Sciatic nerve (tissue), 2 donors: ENCODE measurements at regions not wholly inside any gene's neighbourhood (a gene's known extent, or its start where the extent isn't known, plus 50 kb on each side); places are given as distances from the start of the nearest gene placed in this dataset.

ENCODE experiments used
- ATAC-seq: fragments of 200-7000 bp; cut with Tn5 transposase; one replicate; pipeline ENCODE4 v1.9.1; 2020; ENCODE audit warnings: mild to moderate bottlenecking, moderate library complexity
- DNase-seq: peaks from one replicate; pipeline ENCODE4 v3.0.0-alpha.2; 2020; ENCODE audit warnings: low spot score
- intact Hi-C: fragments of 100-400 bp; cut with DNase I; formaldehyde crosslinking; loops from one replicate; pipeline ENCODE4 v1.14.2; 2022
- donor health status: DM: no; HTN: no; CAD: no.
- donor health status: DM: no; HTN: no; CAD: no.

DNA sequence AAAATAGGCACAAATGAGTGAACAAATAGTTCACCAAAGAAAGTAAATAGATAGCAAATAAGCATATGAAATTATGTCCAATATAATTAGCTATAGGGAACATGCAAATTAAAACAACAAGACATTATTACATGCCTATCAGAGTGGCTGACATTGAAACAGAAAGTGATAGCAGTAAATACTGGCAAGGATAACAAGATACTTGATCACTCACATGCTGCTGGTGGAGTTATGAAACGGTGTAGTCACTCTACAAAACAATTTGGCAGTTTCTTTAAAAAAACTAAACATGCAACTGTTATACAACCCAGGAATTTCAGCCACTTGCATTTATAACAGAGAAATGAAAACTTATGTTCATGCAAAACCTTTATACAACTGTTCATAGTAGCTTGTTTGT, 439.2 kb upstream of the ACVR2A start:
- ATAC-seq (no peak), DNase-seq (no peak)
- intact Hi-C loops = no loop called here

DNA sequence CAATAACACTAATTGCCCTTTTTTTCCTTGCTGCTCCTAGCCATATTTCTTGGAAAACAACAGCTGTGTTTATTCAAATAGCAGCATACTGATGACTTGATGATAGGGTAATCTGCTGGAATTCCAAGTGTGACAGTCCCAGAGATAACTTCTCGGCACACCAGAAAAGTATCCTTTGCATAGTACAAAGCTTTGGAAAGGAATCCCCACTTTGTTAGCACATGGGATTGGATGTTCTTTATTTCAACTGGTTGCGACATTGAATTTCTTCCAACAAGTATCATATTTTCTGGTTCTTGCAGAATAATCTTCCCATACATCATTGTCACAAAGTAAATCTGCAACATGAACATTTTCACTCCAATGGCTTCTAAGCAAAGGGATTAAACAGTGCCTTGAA, 445.8 kb upstream of the ACVR2A start:
- no peak for ATAC-seq
- intact Hi-C loops = no loop called here
- no peak for DNase-seq

DNA sequence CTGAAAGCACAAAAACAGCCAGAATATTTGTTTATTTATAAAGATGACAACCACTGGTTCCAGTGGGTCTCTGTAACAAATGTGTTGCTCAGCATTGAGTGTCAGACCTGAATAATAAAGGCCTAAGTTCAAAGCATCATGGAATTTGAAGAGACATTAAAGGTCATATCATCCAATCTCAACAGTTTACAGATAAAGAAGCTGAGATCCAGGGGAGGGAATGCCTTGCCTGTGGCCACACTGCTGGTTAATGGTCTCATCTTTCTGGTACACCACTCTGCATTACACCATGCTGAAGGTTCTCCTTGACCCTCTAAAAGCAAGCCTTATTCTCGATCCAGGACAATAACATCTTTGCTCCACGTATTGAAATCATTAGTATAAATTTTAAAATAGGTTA, 446.5 kb upstream of the ACVR2A start:
- intact Hi-C loops = no loop called here
- no peak for ATAC-seq

DNA sequence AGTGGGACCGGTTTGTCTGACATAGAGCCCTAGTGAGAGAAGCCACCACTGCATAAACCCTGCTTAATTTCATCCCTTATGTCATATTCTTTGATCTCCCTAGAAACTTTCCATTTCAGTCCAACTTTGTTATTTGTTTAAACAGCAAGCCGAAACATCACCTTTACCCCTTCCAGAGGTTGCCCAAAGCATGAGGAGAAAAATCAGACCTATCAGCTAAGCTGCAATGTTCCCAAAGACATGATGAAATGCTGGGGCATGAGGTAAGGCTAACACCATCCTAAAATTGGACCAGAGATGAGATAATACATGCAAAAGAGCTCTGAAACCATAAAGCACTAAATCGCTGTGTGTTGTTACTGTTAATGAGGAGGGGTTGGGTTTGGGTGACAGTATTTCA, 447.9 kb upstream of the ACVR2A start:
- intact Hi-C loops = no loop called here
- no peak for ATAC-seq
- DNase-seq = no peak

More for the DNA sequence above, 446.5 kb upstream of the ACVR2A start:
- no peak for DNase-seq

DNA sequence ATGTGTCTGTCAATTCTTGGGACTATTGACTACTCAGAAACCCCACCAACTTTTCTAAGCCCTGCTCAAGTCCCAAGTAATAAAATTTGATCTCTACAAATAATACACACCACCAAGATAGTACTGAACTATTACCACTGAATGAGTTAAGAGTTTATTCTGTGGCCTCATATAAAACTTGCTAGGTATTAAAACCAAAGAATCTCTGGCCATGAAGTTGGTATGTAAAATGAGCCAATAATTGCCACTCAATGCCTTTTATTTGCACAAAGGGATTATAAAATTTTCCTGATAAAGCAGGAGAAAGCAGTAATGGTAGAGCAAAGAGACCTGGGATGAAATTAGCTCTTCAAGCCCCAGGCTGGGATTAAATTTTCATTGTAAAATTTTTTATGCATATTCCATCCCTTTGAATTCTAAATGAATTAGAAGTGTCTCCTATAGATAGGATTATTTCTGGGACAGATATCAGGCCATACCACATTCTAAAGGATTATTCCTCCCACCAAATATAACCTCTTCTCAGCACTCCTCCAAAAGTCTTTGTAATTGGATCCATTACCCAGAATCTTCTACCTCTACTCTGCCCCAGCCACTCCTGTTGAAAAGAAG, 450.5 kb upstream of the ACVR2A start:
- no peak for DNase-seq
- ATAC-seq = no peak
- intact Hi-C loops = no loop called here

DNA sequence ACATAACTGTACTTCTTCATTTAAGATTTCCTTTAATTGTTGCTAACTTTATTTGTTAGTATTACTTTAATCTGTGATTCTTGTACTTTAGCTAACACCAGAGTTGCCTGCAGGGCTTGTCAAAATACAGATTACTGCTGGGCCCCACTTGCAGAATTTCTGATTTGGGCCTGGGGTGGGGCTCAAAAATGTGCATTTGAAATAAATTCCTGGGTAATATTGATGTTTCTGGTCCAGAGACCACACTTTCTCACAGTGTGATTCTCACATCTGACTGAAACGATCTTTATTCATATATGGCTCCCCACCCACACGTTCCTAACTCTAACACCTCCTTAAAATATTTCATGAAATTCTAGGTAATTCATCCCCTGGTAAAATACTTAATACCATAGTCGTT, 452.6 kb upstream of the ACVR2A start:
- intact Hi-C loops = no loop called here
- no peak for ATAC-seq
- no peak for DNase-seq

DNA sequence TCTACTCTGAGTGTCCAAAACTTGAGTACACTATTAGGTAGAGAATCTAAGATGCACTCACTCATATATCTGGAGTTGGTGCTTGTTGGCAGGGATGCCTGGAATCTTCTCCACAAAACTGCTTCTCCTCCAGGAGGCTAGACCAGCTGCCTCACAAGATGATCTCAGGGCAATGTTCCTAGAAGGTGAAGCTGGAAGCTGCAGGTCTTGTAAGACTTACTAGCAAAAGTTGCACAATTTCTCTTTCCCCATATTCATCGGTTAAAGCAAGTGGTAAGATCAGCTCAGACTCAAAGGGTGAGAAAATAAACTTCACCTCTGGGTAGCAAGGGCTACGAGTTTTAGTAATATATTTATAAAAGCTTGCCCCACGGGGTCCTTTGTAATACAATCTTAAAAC, 454.4 kb upstream of the ACVR2A start:
- intact Hi-C loops = no loop called here
- ATAC-seq = no peak
- no peak for DNase-seq

- ATAC-seq = no peak
- intact Hi-C loops = no loop called here
Measured at GRCh38 chr2:147389218-147389617, 455.6 kb upstream of the ACVR2A start.

GRCh38 chr2:147388217-147388616, 456.6 kb upstream of the ACVR2A start:
- ATAC-seq (no peak), DNase-seq (no peak)
- intact Hi-C loops = no loop called here

More at GRCh38 chr2:147389218-147389617, 455.6 kb upstream of the ACVR2A start:
- no peak for DNase-seq

GRCh38 chr2:147386284-147386683, 458.5 kb upstream of the ACVR2A start:
- ATAC-seq (no peak), DNase-seq (no peak)
- intact Hi-C loops = no loop called here

GRCh38 chr2:147385600-147385999, 459.2 kb upstream of the ACVR2A start:
- intact Hi-C loops = no loop called here
- DNase-seq (no peak), ATAC-seq (no peak)

DNA sequence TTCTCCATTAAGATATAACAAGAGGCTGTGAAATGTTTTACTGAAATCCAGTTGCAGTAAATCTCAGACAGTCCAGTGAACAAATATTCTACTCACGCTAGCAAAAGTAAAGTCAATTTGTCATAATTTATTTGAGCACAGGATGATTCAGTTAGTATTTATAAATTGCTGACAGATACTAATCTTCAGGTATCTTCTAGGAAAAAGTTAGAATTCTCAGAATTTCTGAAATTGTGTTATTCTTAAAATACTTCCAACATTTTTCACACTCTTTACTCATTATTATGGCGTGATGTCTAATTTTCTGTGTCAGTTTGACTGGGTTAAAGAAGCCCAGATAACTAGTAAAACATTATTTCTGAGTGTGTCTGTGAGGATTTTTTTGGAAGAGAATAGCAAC, 460.2 kb upstream of the ACVR2A start:
- intact Hi-C loops = no loop called here
- ATAC-seq (no peak), DNase-seq (no peak)

GRCh38 chr2:147382322-147382948, 462.4 kb upstream of the ACVR2A start:
- intact Hi-C loops = no loop called here
- no peak for DNase-seq
- ATAC-seq = no peak

DNA sequence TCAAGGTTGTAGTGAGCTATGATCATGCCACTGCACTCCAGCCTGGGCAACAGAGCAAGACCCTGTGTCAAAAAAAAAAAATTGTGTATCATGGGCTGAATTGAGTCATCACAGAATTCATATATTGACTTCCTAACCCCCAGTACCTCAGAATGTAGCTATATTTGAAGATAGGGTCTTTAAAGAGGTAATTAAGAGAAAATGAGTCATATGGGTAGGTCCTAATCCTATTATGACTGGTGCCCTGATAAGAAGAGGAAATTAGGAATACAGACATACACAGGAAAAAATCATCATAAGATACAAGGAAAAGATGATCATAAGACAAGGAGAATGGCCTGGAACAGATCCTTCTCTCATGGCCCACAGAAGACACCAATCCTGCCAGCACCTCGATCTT, 466.4 kb upstream of the ACVR2A start:
- DNase-seq (no peak), ATAC-seq (no peak)
- intact Hi-C loops = no loop called here

GRCh38 chr2:147375073-147375472, 469.8 kb upstream of the ACVR2A start:
- ATAC-seq = no peak

DNA sequence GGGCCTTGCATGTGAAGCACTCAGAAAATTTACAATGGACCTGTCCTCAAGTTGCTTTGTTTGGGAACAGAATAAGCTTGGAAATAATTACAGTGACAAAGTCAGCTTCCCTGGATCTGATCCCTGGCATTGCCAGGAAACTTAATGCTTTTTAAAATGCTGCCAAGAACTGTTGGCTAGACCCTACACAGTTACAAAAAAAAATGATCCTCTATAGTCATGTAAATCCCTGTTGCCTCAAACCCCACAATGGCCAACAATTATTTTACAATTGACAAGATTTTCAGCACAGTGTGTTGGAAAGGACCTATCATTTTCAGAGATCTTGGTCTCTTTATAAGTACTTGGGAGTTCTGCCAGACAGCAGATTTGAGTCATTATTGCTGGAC, 470.4 kb upstream of the ACVR2A start:
- intact Hi-C loops = no loop called here
- ATAC-seq (peak; percentile 57), DNase-seq (no peak)

More at GRCh38 chr2:147375073-147375472, 469.8 kb upstream of the ACVR2A start:
- intact Hi-C loops = no loop called here
- DNase-seq = no peak

- intact Hi-C loops = no loop called here
- DNase-seq = no peak
- ATAC-seq = peak; percentile 50
Measured at GRCh38 chr2:147373800-147374422, 470.9 kb upstream of the ACVR2A start.

GRCh38 chr2:147368306-147368705, 476.5 kb upstream of the ACVR2A start:
- intact Hi-C loops = no loop called here
- DNase-seq (no peak), ATAC-seq (no peak)

DNA sequence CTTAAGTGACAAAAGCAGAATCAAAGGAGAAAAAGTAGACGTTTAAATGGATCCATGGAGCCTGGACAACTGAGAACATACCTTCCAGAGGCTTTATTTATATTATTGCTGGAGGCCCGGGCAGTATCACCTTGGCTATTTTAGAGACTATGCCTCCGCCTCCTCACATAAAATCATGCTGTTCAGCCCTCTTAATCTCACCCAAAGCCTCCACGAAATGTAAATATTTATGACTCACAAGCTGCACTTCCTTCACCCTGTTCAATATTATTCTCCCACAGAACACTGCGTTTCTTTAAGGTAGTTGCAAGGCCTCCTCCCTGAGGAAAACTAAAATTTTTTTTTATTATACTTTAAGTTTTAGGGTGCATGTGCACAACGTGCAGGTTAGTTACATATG, 478.6 kb upstream of the ACVR2A start:
- ATAC-seq = no peak
- intact Hi-C loops = no loop called here
- no peak for DNase-seq

DNA sequence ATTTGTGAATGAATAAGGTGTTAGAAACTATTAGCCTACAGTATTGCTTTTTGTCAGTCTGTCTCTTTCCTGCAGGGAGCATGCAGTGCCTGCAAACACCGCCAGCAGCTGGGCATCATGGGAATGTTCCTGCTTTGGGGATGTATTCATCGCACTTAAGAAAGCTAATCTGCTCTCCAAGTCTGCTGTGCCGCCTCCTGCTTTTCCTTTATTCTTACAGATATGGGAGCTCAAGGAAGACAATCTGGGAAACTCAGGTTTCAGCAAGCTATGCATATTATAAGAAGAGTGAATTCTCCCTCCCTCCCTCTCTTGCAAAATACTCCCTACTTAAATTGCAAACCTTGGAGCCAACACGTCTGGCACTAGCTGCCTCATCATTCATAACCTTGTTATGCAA, 479.2 kb upstream of the ACVR2A start:
- no peak for DNase-seq

DNA sequence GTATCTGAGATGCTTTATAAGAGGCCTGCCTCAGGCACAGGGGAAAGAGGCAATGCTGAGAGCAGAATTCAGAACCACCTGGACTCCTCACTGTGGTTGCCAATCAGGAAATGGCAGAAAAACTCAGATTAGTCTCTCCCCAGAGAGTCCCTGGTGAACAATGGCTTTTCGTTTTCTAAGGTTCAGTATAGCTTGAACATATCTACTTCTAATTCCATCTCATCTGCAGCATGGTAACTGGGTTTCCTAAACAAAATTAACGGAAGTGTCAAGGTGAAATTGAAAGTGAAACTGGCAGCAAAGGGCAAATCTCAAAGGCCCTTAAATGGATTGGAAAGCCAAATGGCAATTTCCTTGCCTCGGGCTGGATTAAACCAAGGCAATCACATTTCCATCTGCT, 480.2 kb upstream of the ACVR2A start:
- intact Hi-C loops = no loop called here
- ATAC-seq = no peak

More for the DNA sequence above, 479.2 kb upstream of the ACVR2A start:
- intact Hi-C loops = no loop called here
- no peak for ATAC-seq

More for the DNA sequence above, 480.2 kb upstream of the ACVR2A start:
- no peak for DNase-seq
